Cardiac fibroblast (primary cell): ENCODE measurements at regions not wholly inside any gene's neighbourhood (a gene's known extent, or its start where the extent isn't known, plus 50 kb on each side); places are given as distances from the start of the nearest gene placed in this dataset.

Experiments used
- DNase-seq, 2 donors: peaks; one replicate each; pipeline versions ENCODE4 v3.0.0 to v3.0.0-alpha.2; 2010; ENCODE audit warnings: low read depth in 2 of 2
- H3K4me3 ChIP-seq, 2 donors: replicated peaks in 1 of 2; 1 replicate in 1 of 2; 2 replicates in 1 of 2; pipeline ENCODE4 v1.5.1; 2011; ENCODE audit warnings: low read depth in 2 of 2, low read length in 2 of 2, mild to moderate bottlenecking in 2 of 2, moderate library complexity in 1 of 2
- CTCF ChIP-seq: IDR thresholded peaks from one replicate; pipeline ENCODE4 v1.5.1; 2011; ENCODE audit warnings: low read depth, mild to moderate bottlenecking, low read length, inconsistent platforms

DNA sequence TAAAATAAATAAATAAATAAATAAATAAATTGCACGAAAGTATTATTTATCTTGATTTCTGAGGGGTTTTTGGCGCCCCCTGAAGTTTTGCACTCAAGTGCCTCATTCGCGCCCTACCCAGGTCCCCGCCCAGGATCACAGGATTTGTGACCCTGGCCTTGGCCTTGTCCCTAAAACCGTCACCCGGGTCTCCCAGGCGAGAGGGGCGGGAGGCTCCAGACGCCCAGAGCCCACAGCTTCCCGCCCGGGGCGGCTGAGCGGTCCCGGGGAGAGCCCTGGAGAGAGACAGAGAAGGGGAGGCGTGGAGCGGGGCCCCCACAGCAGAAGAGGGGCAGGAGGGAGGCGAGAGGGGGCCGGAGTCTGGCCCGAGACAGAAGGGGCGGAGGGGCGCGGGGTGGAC is 91.8 kb upstream of the CASZ1 start:
- H3K4me3 ChIP-seq = no peak overlapping the region
- no peak for DNase-seq
- no peak for TF ChIP-seq CTCF

- no peak for TF ChIP-seq CTCF
- no peak for DNase-seq
- H3K4me3 ChIP-seq = no peak overlapping the region
Observed at GRCh38 chr1:10888791-10889649, 92.6 kb upstream of the CASZ1 start.

- TF ChIP-seq CTCF = no peak
- no peak for DNase-seq
- H3K4me3 ChIP-seq = no peak overlapping the region
Observed at GRCh38 chr1:10889650-10890353, 93.4 kb upstream of the CASZ1 start.

- H3K4me3 ChIP-seq = no peak overlapping the region
- no peak for TF ChIP-seq CTCF
- no peak for DNase-seq
Observed at GRCh38 chr1:10890491-10891071, 94.1 kb upstream of the CASZ1 start.

DNA sequence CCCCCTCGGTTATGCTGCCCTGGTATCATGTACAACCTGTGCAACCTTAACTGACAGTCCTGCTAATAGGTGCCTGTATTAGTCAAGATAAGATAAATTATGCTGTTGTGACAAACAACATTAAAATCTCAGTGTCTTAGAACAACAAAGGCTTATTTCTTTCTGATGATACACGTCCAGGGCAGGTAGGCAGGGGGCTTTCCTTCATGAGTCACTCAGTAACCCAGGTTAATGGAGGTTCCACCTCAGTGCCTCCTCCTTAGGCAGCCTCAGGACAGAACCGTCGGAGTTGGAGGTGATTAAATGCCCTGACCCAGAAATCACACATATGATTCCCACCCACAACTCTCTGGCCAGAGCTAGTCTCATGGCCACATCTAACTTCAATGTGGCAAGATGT is 94.6 kb upstream of the CASZ1 start:
- TF ChIP-seq CTCF = no peak
- no peak for DNase-seq

DNA sequence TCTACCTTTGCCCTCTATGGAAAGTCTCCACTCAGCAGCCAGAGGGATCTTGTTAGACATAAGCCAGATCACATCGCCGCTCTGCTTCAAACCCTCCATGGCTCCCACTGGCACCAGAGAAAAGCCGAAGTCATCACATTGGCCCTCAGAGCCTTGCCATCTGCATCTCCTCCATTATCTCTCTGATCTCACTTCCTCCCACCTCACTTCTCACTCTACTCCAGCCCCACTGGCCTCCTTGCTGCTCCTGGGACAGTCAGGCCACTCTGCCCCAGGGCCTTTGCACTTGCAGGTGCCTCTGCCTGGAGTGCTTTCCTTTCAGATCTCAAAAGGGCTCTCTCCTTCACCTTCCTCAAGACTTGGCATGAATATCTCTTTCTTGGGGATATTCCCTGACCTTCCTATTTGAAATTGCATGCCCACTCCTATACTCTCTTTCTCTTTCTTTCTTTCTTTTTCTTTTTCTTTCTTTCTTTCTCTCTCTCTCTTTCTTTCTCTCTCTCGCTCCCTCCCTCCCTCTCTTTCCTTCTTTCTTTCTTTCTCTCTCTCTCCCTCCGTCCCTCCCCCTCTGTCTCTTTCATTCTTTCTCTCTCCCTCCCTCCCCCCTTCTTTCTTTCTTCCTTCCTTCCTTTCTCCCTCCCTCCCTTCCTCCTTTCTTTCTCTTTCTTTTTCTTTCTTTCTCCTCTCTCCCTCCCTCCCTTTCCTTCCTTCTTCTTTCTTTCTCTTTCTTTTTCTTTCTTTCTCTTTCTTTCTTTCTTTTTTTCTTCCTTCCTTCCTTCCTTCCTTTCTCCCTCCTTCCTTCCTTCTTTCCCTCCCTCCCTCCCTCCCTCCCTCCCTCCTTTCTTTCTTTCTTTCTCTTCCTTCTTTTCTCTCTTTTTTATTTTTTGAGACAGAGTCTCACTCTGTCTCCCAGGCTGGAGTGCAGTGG is 96.0 kb upstream of the CASZ1 start:
- TF ChIP-seq CTCF = no peak
- no peak for DNase-seq
- H3K4me3 ChIP-seq = no peak overlapping the region

More for the DNA sequence above, 94.6 kb upstream of the CASZ1 start:
- no peak overlapping the region for H3K4me3 ChIP-seq
